WTC11 (cell line): ENCODE measurements at regions not wholly inside any gene's neighbourhood (a gene's known extent, or its start where the extent isn't known, plus 50 kb on each side); places are given as distances from the start of the nearest gene placed in this dataset.

ENCODE experiments used
- ATAC-seq: fragments of 200-7000 bp; cut with Tn5 transposase; 2 replicates; pipeline ENCODE4 v1.10.0; 2021; ENCODE audit warnings: mild to moderate bottlenecking, moderate library complexity
- CTCF ChIA-PET: fragments of 300-600 bp; sonication (Branson Sonifier 250); formaldehyde crosslinking; loops from one replicate; lab custom pipeline; 2021; ENCODE audit warnings: antibody characterized with exemption; lab: Charles Lee
- POLR2A ChIA-PET: fragments of 350-600 bp; sonication (Branson Sonifier 250); formaldehyde crosslinking; loops from one replicate; lab custom pipeline; 2021; ENCODE audit warnings: antibody characterized with exemption; lab: Charles Lee
- DNase-seq: peaks from one replicate; pipeline ENCODE4 v3.0.0; 2021; ENCODE audit warnings: low spot score
- H3K27ac Mint-ChIP-seq: 2 replicates; pipeline ENCODE4 v1.8.0; 2021; ENCODE audit warnings: mixed read lengths
- H3K27me3 Mint-ChIP-seq: 2 replicates; pipeline ENCODE4 v1.8.0; 2021; ENCODE audit warnings: low read depth, mild to moderate bottlenecking, moderate library complexity, mixed read lengths
- H3K36me3 Mint-ChIP-seq: 2 replicates; pipeline ENCODE4 v1.8.0; 2021; ENCODE audit warnings: mixed read lengths
- H3K4me1 Mint-ChIP-seq: 2 replicates; pipeline ENCODE4 v1.8.0; 2022; ENCODE audit warnings: mixed read lengths
- H3K4me3 Mint-ChIP-seq: 2 replicates; pipeline ENCODE4 v1.8.0; 2021; ENCODE audit warnings: mild to moderate bottlenecking, moderate library complexity, mixed read lengths
- H3K9me3 Mint-ChIP-seq: 2 replicates; pipeline ENCODE4 v1.8.0; 2021; ENCODE audit warnings: mixed read lengths
- ATF2 ChIP-seq: sonication (generic); formaldehyde crosslinking; IDR thresholded peaks from 2 replicates; pipeline ENCODE4 v1.8.1; 2022; ENCODE audit warnings: low read depth, missing genetic modification reagents, borderline replicate concordance
- ATF3 ChIP-seq: sonication (generic); formaldehyde crosslinking; conservative IDR thresholded peaks from 2 replicates; pipeline ENCODE4 v1.8.1; 2022; ENCODE audit warnings: mild to moderate bottlenecking, missing genetic modification reagents
- ESRRA ChIP-seq: sonication (generic); formaldehyde crosslinking; IDR thresholded peaks from 2 replicates; pipeline ENCODE4 v1.8.1; 2022; ENCODE audit warnings: mild to moderate bottlenecking, missing genetic modification reagents, borderline replicate concordance
- FOXJ3 ChIP-seq: sonication (generic); formaldehyde crosslinking; IDR thresholded peaks from 2 replicates; pipeline ENCODE4 v1.9.0; 2021; ENCODE audit warnings: missing genetic modification reagents, mild to moderate bottlenecking, borderline replicate concordance
- GTF2I ChIP-seq: fragments of 250-450 bp; sonication (Bioruptor Pico); conservative IDR thresholded peaks from 2 replicates; pipeline ENCODE4 v1.4.0; 2021; ENCODE audit warnings: mild to moderate bottlenecking
- KAT7 ChIP-seq: sonication (generic); formaldehyde crosslinking; IDR thresholded peaks from 2 replicates; pipeline ENCODE4 v1.8.1; 2023; ENCODE audit warnings: missing genetic modification reagents, mild to moderate bottlenecking, borderline replicate concordance
- MLX ChIP-seq: sonication (generic); formaldehyde crosslinking; IDR thresholded peaks from 2 replicates; pipeline ENCODE4 v1.8.1; 2023; ENCODE audit warnings: mild to moderate bottlenecking, missing genetic modification reagents, moderate library complexity
- MYBL2 ChIP-seq: sonication (generic); formaldehyde crosslinking; IDR thresholded peaks from 2 replicates; pipeline ENCODE4 v1.8.1; 2023; ENCODE audit warnings: mild to moderate bottlenecking, moderate library complexity, missing genetic modification reagents
- NFE2L1 ChIP-seq: sonication (generic); formaldehyde crosslinking; IDR thresholded peaks from 2 replicates; pipeline ENCODE4 v1.8.1; 2023; ENCODE audit warnings: missing genetic modification reagents
- NFYB ChIP-seq: sonication (generic); formaldehyde crosslinking; conservative IDR thresholded peaks from 2 replicates; pipeline ENCODE4 v1.8.0; 2022; ENCODE audit warnings: low read depth, missing genetic modification reagents
- NR1H2 ChIP-seq: sonication (generic); formaldehyde crosslinking; IDR thresholded peaks from 2 replicates; pipeline ENCODE4 v1.9.0; 2021; ENCODE audit warnings: mild to moderate bottlenecking, moderate library complexity, missing genetic modification reagents
- PRDM15 ChIP-seq: sonication (generic); formaldehyde crosslinking; IDR thresholded peaks from 2 replicates; pipeline ENCODE4 v1.8.0; 2022; ENCODE audit warnings: missing genetic modification reagents
- SP1 ChIP-seq: sonication (generic); formaldehyde crosslinking; conservative IDR thresholded peaks from 2 replicates; pipeline ENCODE4 v1.8.1; 2022; ENCODE audit warnings: missing genetic modification reagents
- TEAD4 ChIP-seq: sonication (generic); formaldehyde crosslinking; IDR thresholded peaks from 2 replicates; pipeline ENCODE4 v1.8.0; 2022; ENCODE audit warnings: mild to moderate bottlenecking, missing genetic modification reagents
- ZBTB21 ChIP-seq: sonication (generic); formaldehyde crosslinking; IDR thresholded peaks from 2 replicates; pipeline ENCODE4 v1.8.1; 2023; ENCODE audit warnings: mild to moderate bottlenecking, missing genetic modification reagents, borderline replicate concordance
- ZNF671 ChIP-seq: fragments of 250-450 bp; sonication (Bioruptor Pico); IDR thresholded peaks from 2 replicates; pipeline ENCODE4 v1.8.0; 2021; ENCODE audit warnings: mild to moderate bottlenecking
- ZSCAN18 ChIP-seq: fragments of 250-450 bp; sonication (Bioruptor Pico); IDR thresholded peaks from 2 replicates; pipeline ENCODE4 v2.1.2; 2022; ENCODE audit warnings: mild to moderate bottlenecking, moderate library complexity
- TF ChIP-seq, protein P1 (sequence below): sonication (generic); formaldehyde crosslinking; IDR thresholded peaks from 2 replicates; pipeline ENCODE4 v1.8.1; 2022; ENCODE audit warnings: mild to moderate bottlenecking, missing genetic modification reagents, moderate library complexity, borderline replicate concordance

DNA sequence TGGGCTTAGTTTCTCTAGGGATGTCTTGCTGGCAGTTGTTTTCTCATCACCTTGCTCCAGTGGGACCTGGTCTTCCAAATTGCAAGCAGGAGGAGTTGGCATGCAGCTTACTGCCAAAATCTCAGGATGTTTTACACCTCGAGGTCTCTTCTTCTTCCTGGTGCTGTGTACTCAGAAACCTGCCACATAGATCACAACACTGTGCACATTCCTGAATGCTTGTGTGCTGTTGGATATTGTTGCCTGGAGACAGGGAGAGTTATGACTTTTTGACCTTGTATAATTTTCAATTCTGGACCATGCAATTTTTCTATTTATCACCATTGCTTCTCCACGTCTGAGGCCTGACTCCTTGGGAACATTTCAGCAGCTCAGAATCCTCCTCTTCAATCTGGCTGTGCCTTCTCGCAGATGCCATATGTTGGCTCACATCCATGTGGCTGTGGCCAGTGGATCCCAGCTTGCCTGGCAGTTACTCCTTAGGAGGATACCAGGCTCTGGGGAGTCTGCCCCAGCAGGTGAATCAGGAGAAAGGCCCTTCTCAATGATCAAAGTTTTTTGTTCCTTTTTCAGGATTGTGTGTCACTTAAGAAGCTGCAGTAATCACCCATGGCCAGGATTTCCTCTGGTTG lies 489.3 kb downstream of the TSN start (continued):
- TF ChIP-seq NR1H2 (no peak), ZBTB21 (no peak), ZNF671 (CRISPR knock-in tag) (no peak), MYBL2 (CRISPR knock-in tag) (no peak), NFE2L1 (no peak)

DNA sequence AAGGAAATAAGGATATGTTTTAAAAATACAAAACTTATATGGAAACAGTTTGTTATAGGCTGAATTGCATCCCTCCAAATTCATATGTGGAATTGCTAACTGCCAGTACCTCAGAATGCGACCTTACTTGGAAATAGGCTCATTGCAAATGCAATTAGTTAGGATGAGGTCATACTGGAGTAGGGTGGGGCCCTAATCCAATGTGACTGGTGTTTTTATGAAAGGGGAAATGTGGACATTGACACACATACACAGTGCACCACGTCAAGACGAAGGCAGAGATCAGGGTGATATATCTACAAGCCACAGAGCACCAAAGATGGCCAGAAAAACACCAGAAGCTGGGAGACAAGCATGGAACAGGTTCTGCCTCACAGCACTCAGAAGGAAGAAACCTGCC lies 494.2 kb downstream of the TSN start:
- Mint-ChIP-seq H3K4me3 (no peak overlapping the region), H3K4me1 (no peaks in the 10 kb centered on the region), H3K27me3 (no peaks in the 10 kb centered on the region), H3K27ac (no peak overlapping the region), H3K9me3 (no peaks in the 10 kb centered on the region), H3K36me3 (no peaks in the 10 kb centered on the region)
- DNase-seq = no peak
- POLR2A ChIA-PET = no interaction called here
- TF ChIP-seq ZSCAN18 (CRISPR knock-in tag) (no peak), KAT7 (CRISPR knock-in tag) (no peak), PRDM15 (no peak), TEAD4 (CRISPR knock-in tag) (no peak), ATF2 (CRISPR knock-in tag) (no peak), FOXJ3 (CRISPR knock-in tag) (no peak), MLX (no peak), NFYB (no peak), ESRRA (no peak), GTF2I (CRISPR knock-in tag) (no peak), SP1 (CRISPR knock-in tag) (no peak), ATF3 (CRISPR knock-in tag) (no peak)
- TF ChIP-seq, protein P1, sequence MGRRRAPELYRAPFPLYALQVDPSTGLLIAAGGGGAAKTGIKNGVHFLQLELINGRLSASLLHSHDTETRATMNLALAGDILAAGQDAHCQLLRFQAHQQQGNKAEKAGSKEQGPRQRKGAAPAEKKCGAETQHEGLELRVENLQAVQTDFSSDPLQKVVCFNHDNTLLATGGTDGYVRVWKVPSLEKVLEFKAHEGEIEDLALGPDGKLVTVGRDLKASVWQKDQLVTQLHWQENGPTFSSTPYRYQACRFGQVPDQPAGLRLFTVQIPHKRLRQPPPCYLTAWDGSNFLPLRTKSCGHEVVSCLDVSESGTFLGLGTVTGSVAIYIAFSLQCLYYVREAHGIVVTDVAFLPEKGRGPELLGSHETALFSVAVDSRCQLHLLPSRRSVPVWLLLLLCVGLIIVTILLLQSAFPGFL = no peak
- TF ChIP-seq, all 79 proteins: peak for 0
- CTCF ChIA-PET = no interaction called here
- ATAC-seq = no peak
